HG02763 (cell line): ENCODE measurements at regions not wholly inside any gene's neighbourhood (a gene's known extent, or its start where the extent isn't known, plus 50 kb on each side); places are given as distances from the start of the nearest gene placed in this dataset.
"Not testable (repeated sequence)": the region's sequence is repeated elsewhere in the genome, so short reads cannot be mapped to it uniquely, and the experiment has no call there.

ENCODE experiments used
- ATAC-seq: cut with Tn5 transposase; IDR thresholded peaks from one replicate; pipeline ENCODE4 v1.9.1; 2021; ENCODE audit warnings: mild to moderate bottlenecking, moderate library complexity; ENCODE audit not compliant: unreplicated experiment

- no peak for ATAC-seq
Observed at GRCh38 chr10:61018146-61018545, 74.2 kb upstream of the RHOBTB1 start.

GRCh38 chr10:61016630-61017029, 72.6 kb upstream of the RHOBTB1 start:
- no peak for ATAC-seq

- ATAC-seq, result no peak
Observed at GRCh38 chr10:61016007-61016406, 72.0 kb upstream of the RHOBTB1 start.

- ATAC-seq, result no peak
Observed at GRCh38 chr10:61010863-61011262, 66.9 kb upstream of the RHOBTB1 start.

GRCh38 chr10:61003069-61003468, 59.1 kb upstream of the RHOBTB1 start:
- not testable (repeated sequence) for ATAC-seq

GRCh38 chr10:61001731-61002122, 57.7 kb upstream of the RHOBTB1 start:
- no peak for ATAC-seq

GRCh38 chr10:61000769-61001730, 57.1 kb upstream of the RHOBTB1 start:
- no peak for ATAC-seq

GRCh38 chr10:60998932-60999331, 54.9 kb upstream of the RHOBTB1 start:
- no peak for ATAC-seq

- ATAC-seq, result no peak
Observed at GRCh38 chr10:60994128-60994527, 50.1 kb upstream of the RHOBTB1 start.
